CD4-positive, alpha-beta T cell (primary cell): ENCODE measurements at regions not wholly inside any gene's neighbourhood (a gene's known extent, or its start where the extent isn't known, plus 50 kb on each side); places are given as distances from the start of the nearest gene placed in this dataset.

Source experiments
- ATAC-seq: fragments of 200-7000 bp; cut with Tn5 transposase; one replicate; pipeline ENCODE4 v1.10.0; 2022; ENCODE audit warnings: mild to moderate bottlenecking; ENCODE audit not compliant: poor library complexity
- CTCF ChIA-PET: fragments of 350-600 bp; sonication (Branson Sonifier 250); formaldehyde crosslinking; loops from one replicate; lab custom pipeline; 2021; ENCODE audit warnings: antibody characterized with exemption, inconsistent platforms; lab: Charles Lee
- POLR2A ChIA-PET: fragments of 350-600 bp; sonication (Branson Sonifier 250); formaldehyde crosslinking; loops from one replicate; lab custom pipeline; 2021; ENCODE audit warnings: antibody characterized with exemption, inconsistent platforms; lab: Charles Lee
- DNase-seq, 14 experiments: peaks; one replicate each; pipeline ENCODE4 v3.0.0-alpha.2; 2013 to 2020; ENCODE audit warnings: mixed read lengths in 2 of 14
- H3K27ac ChIP-seq, 2 donors: one replicate each; pipeline versions ENCODE4 v1.5.1 to v1.7.0; 2013; ENCODE audit warnings: low read length in 2 of 2, low read depth in 1 of 2, mild to moderate bottlenecking in 1 of 2
- H3K27me3 ChIP-seq, 2 experiments: 1 replicate in 1 of 2; 2 replicates in 1 of 2; pipeline versions ENCODE4 v1.6.1 to v1.7.0; 2013; ENCODE audit warnings: low read length in 2 of 2, control low read depth in 1 of 2, mild to moderate bottlenecking in 1 of 2, moderate library complexity in 1 of 2; ENCODE audit not compliant: insufficient read depth in 2 of 2, control insufficient read depth in 1 of 2
- H3K36me3 ChIP-seq: one replicate; pipeline ENCODE4 v1.6.1; 2013; ENCODE audit warnings: low read length, control low read depth; ENCODE audit not compliant: insufficient read depth
- H3K4me1 ChIP-seq: one replicate; pipeline ENCODE4 v1.6.1; 2013; ENCODE audit warnings: low read length, control low read depth; ENCODE audit not compliant: insufficient read depth
- H3K4me3 ChIP-seq: one replicate; pipeline ENCODE4 v1.5.1; 2013; ENCODE audit warnings: mild to moderate bottlenecking, low read length, moderate library complexity
- H3K9me3 ChIP-seq, 2 experiments: 1 replicate in 1 of 2; 2 replicates in 1 of 2; pipeline versions ENCODE4 v1.6.1 to v1.7.0; 2013; ENCODE audit warnings: low read length in 2 of 2, mild to moderate bottlenecking in 2 of 2, control low read depth in 1 of 2, moderate library complexity in 1 of 2; ENCODE audit not compliant: control insufficient read depth in 1 of 2, insufficient read depth in 1 of 2
- H3K27ac Mint-ChIP-seq: one replicate; pipeline ENCODE4 v1.8.0; 2020; ENCODE audit warnings: mixed read lengths
- H3K27me3 Mint-ChIP-seq: one replicate; pipeline ENCODE4 v1.8.0; 2021; ENCODE audit warnings: mixed read lengths
- H3K36me3 Mint-ChIP-seq: one replicate; pipeline ENCODE4 v1.8.0; 2021; ENCODE audit warnings: low read depth, mixed read lengths
- H3K4me1 Mint-ChIP-seq: one replicate; pipeline ENCODE4 v1.8.0; 2021; ENCODE audit warnings: low read depth, mixed read lengths
- H3K4me3 Mint-ChIP-seq: one replicate; pipeline ENCODE4 v1.8.0; 2020; ENCODE audit warnings: mild to moderate bottlenecking, mixed read lengths
- H3K9me3 Mint-ChIP-seq: one replicate; pipeline ENCODE4 v1.8.0; 2020; ENCODE audit warnings: mixed read lengths
- intact Hi-C, 2 experiments: fragments of 100-400 bp; cut with DNase I in 1 of 2; cut with micrococcal nuclease in 1 of 2; formaldehyde crosslinking; loops; one replicate each; pipeline versions ENCODE4 v1.15.1 to v1.9.0; 2023 to 2025; cut with DNase I, micrococcal nuclease
- TF ChIP-seq, protein P1 (sequence below): fragments of 200-600 bp; IDR thresholded peaks from one replicate; pipeline ENCODE4 v1.8.0; 2022; ENCODE audit warnings: antibody characterized with exemption, mild to moderate bottlenecking

GRCh38 chr6:9085709-9086070 is 650.3 kb upstream of the SLC35B3 start:
- Histone ChIP-seq H3K27me3 (no peaks in the 10 kb centered on the region), H3K36me3 (no peaks in the 10 kb centered on the region), H3K4me1 (no peaks in the 10 kb centered on the region), H3K9me3 (peaks cover 0 to 4% of the 10 kb centered on the region in 2 experiments), H3K4me3 (no peak overlapping the region), H3K27ac (no peak overlapping the region)
- CTCF ChIA-PET, result no interaction called here
- ATAC-seq, result no peak
- Mint-ChIP-seq H3K4me3 (no peak overlapping the region), H3K36me3 (no peaks in the 10 kb centered on the region), H3K4me1 (peaks cover 48% of the 10 kb centered on the region), H3K27ac (no peak overlapping the region), H3K27me3 (no peaks in the 10 kb centered on the region), H3K9me3 (no peaks in the 10 kb centered on the region)
- TF ChIP-seq, protein P1, sequence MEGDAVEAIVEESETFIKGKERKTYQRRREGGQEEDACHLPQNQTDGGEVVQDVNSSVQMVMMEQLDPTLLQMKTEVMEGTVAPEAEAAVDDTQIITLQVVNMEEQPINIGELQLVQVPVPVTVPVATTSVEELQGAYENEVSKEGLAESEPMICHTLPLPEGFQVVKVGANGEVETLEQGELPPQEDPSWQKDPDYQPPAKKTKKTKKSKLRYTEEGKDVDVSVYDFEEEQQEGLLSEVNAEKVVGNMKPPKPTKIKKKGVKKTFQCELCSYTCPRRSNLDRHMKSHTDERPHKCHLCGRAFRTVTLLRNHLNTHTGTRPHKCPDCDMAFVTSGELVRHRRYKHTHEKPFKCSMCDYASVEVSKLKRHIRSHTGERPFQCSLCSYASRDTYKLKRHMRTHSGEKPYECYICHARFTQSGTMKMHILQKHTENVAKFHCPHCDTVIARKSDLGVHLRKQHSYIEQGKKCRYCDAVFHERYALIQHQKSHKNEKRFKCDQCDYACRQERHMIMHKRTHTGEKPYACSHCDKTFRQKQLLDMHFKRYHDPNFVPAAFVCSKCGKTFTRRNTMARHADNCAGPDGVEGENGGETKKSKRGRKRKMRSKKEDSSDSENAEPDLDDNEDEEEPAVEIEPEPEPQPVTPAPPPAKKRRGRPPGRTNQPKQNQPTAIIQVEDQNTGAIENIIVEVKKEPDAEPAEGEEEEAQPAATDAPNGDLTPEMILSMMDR, result no peak
- POLR2A ChIA-PET, result interaction anchor here (1.0 kb wide), 1 partner anchor 14 kb away, joined by 4 read pairs; no protein-coding TSS in a partner anchor
- no peak for DNase-seq
- intact Hi-C loops, result no loop called here

DNA sequence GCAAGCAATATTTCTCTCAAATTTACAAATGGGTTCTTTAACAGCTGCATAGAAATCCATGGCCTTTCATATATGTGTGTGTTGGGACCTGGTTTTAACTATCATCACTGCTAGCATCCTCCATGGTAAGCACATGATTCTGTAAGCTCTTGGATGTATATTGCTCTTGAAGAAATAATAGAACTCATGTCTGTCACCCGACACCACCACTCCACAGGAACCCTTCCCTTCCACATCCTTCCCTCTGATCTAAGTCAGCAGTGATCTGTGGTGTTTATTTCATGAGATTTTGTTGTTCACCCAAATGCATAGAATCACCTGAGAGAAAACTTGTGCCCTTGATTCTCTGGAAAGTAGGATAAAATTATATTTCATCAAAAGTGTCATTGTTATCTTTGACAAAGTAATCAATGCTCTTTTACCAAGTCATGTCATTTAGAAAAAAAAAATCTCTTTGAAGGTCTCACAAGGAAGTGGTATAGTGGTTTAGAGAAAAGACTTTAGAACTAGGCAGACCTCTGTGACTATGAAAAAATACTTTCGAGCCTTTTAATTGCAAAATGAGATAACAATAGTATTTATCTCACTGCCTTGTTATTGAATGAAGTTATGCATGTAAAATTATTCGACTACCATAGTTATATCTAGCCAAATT is 649.8 kb upstream of the SLC35B3 start:
- peak; percentile 86 for ATAC-seq
- H3K27ac Mint-ChIP-seq, result peak overlapping the region; percentile 18

DNA sequence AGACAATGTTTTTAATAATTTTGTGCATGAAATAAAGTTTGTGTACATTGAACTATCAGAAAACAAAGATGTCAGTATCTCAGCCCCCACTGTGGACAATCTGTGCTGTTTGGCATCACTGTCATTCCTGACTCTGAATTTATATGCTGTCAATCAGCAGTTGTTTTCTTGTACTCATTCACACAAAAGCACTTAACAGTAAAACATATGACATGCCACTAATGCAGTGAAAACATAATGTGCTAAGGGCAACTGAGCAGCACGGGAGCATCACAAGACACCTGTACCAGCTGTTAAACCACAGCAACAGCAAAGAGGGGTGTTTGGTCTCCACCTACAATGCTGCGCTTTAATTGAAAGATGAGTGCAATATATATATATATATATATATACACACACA is 647.8 kb upstream of the SLC35B3 start:
- no peaks in the 10 kb centered on the region for H3K27me3 ChIP-seq
- peaks cover 0 to 4% of the 10 kb centered on the region in 2 experiments for H3K9me3 ChIP-seq
- CTCF ChIA-PET, result interaction anchor here (0.6 kb wide), 1 partner anchor 411 kb away, joined by 3 read pairs; no protein-coding TSS in a partner anchor
- no peak overlapping the region for H3K27ac ChIP-seq
- H3K27me3 Mint-ChIP-seq, result no peaks in the 10 kb centered on the region
- H3K36me3 Mint-ChIP-seq, result no peaks in the 10 kb centered on the region
- H3K9me3 Mint-ChIP-seq, result no peaks in the 10 kb centered on the region
- TF ChIP-seq, protein P1, result no peak
- H3K4me3 ChIP-seq, result no peak overlapping the region
- ATAC-seq (no peak), DNase-seq (no peak)
- intact Hi-C loops, result no loop called here
- no peaks in the 10 kb centered on the region for H3K36me3 ChIP-seq
- H3K4me1 Mint-ChIP-seq, result peaks cover 33% of the 10 kb centered on the region
- POLR2A ChIA-PET, result no interaction called here
- H3K27ac Mint-ChIP-seq, result no peak overlapping the region
- H3K4me3 Mint-ChIP-seq, result no peak overlapping the region
- H3K4me1 ChIP-seq, result no peaks in the 10 kb centered on the region

More for the DNA sequence above, 649.8 kb upstream of the SLC35B3 start:
- Histone ChIP-seq H3K4me3 (no peak overlapping the region), H3K4me1 (no peaks in the 10 kb centered on the region), H3K27ac (no peak overlapping the region), H3K9me3 (peaks cover 0 to 4% of the 10 kb centered on the region in 2 experiments), H3K27me3 (no peaks in the 10 kb centered on the region), H3K36me3 (no peaks in the 10 kb centered on the region)
- H3K4me1 Mint-ChIP-seq, result peaks cover 43% of the 10 kb centered on the region
- TF ChIP-seq, protein P1, result no peak
- no peaks in the 10 kb centered on the region for H3K9me3 Mint-ChIP-seq
- ChIA-PET CTCF (no interaction called here), POLR2A (interaction anchor here (0.8 to 1.5 kb wide), 4 partner anchors 14 to 60 kb away, joined by 3 to 4 read pairs (median 4); no protein-coding TSS in a partner anchor)
- intact Hi-C loops, result no loop called here
- H3K27me3 Mint-ChIP-seq, result no peaks in the 10 kb centered on the region
- peak in 1 of 14 experiments; percentile 6 for DNase-seq
- H3K4me3 Mint-ChIP-seq, result peak overlapping the region; percentile 49
- H3K36me3 Mint-ChIP-seq, result no peaks in the 10 kb centered on the region
